ENCODE measurements at regions not wholly inside any gene's neighbourhood (a gene's known extent, or its start where the extent isn't known, plus 50 kb on each side); places are given as distances from the start of the nearest gene placed in this dataset.

- TF ChIP-seq DPF2 (CRISPR knock-in tag; IDR thresholded peaks at IDR 0.05; ENCODE audit: borderline replicate concordance, low read depth) (peak; percentile 29; the same call in 1 of the 2 replicates), BATF2 (CRISPR knock-in tag; IDR thresholded peaks at IDR 0.05) (no peak), REST (IDR thresholded peaks at IDR 0.05; ENCODE audit: borderline replicate concordance in 1 of 2, low read depth in 1 of 2, low read length in 2 of 2) (no peak), SNAPC4 (CRISPR knock-in tag; IDR thresholded peaks at IDR 0.05) (no peak), ATF1 (CRISPR knock-in tag; IDR thresholded peaks at IDR 0.05) (no peak), MBNL3 (CRISPR knock-in tag; conservative IDR thresholded peaks at IDR 0.05) (no peak), ZFP36L1 (CRISPR knock-in tag; IDR thresholded peaks at IDR 0.05) (peak; percentile 80), DMAP1 (CRISPR knock-in tag; IDR thresholded peaks at IDR 0.05) (peak; percentile 24; the same call in 1 of the 2 replicates), TIGD3 (CRISPR knock-in tag; IDR thresholded peaks at IDR 0.05; ENCODE audit: borderline replicate concordance) (no peak; the same call in 1 of the 2 replicates), ZBED4 (CRISPR knock-in tag; IDR thresholded peaks at IDR 0.05; ENCODE audit: borderline replicate concordance) (no peak), ZNF740 (CRISPR knock-in tag; IDR thresholded peaks at IDR 0.05) (no peak), ZNF292 (CRISPR knock-in tag; IDR thresholded peaks at IDR 0.05; ENCODE audit: borderline replicate concordance, low read depth) (no peak), ZNF317 (CRISPR knock-in tag; IDR thresholded peaks at IDR 0.05) (peak; percentile 66; the same call in 1 of the 2 replicates)
These were observed 101.2 kb upstream of the EGLN3 start (continued) for GRCh38 chr14:34051966-34052657.

Data from HepG2 (cell line).